ENCODE measurements at regions not wholly inside any gene's neighbourhood (a gene's known extent, or its start where the extent isn't known, plus 50 kb on each side); places are given as distances from the start of the nearest gene placed in this dataset.

GRCh38 chr6:130600880-130601341 lies 226.3 kb upstream of the SMLR1 start:
- TF ChIP-seq EZH2 (IDR thresholded peaks at IDR 0.05; ENCODE audit: borderline replicate concordance, low read depth, low read length, severe bottlenecking) (no peak), CTCF (IDR thresholded peaks at IDR 0.05; ENCODE audit: extremely low read depth in 1 of 2, insufficient read depth in 1 of 2, low read depth in 1 of 2, low read length in 2 of 2) (no peak), POLR2AphosphoS5 (IDR thresholded peaks at IDR 0.05; ENCODE audit: insufficient read depth, low read depth, low read length) (no peak), POLR2A (IDR thresholded peaks at IDR 0.05; ENCODE audit: low read depth, low read length) (no peak), MYC (IDR thresholded peaks at IDR 0.05; ENCODE audit: low read depth, low read length) (no peak)

Data from endothelial cell of umbilical vein (primary cell).